ENCODE measurements at regions not wholly inside any gene's neighbourhood (a gene's known extent, or its start where the extent isn't known, plus 50 kb on each side); places are given as distances from the start of the nearest gene placed in this dataset.

GRCh38 chr5:15243301-15244020, 256.5 kb upstream of the FBXL7 start:
- TF ChIP-seq, protein P1, sequence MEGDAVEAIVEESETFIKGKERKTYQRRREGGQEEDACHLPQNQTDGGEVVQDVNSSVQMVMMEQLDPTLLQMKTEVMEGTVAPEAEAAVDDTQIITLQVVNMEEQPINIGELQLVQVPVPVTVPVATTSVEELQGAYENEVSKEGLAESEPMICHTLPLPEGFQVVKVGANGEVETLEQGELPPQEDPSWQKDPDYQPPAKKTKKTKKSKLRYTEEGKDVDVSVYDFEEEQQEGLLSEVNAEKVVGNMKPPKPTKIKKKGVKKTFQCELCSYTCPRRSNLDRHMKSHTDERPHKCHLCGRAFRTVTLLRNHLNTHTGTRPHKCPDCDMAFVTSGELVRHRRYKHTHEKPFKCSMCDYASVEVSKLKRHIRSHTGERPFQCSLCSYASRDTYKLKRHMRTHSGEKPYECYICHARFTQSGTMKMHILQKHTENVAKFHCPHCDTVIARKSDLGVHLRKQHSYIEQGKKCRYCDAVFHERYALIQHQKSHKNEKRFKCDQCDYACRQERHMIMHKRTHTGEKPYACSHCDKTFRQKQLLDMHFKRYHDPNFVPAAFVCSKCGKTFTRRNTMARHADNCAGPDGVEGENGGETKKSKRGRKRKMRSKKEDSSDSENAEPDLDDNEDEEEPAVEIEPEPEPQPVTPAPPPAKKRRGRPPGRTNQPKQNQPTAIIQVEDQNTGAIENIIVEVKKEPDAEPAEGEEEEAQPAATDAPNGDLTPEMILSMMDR (IDR thresholded peaks at IDR 0.05; ENCODE audit: low read depth, low read length, missing control alignments): no peak
- DNase-seq (ENCODE audit: low read depth): no peak
- H3K4me3 ChIP-seq (ENCODE audit: low read depth, low read length): no peak overlapping the region
- in situ Hi-C loops (cut with HindIII; ENCODE audit: low sequenced_read_pairs): no loop called here

- no peak for DNase-seq (ENCODE audit: low read depth)
- in situ Hi-C loops (cut with HindIII; ENCODE audit: low sequenced_read_pairs): no loop called here
- H3K4me3 ChIP-seq (ENCODE audit: low read depth, low read length): no peak overlapping the region
- TF ChIP-seq, protein P1 (IDR thresholded peaks at IDR 0.05; ENCODE audit: low read depth, low read length, missing control alignments): no peak
Measured at GRCh38 chr5:15241216-15241821, 258.7 kb upstream of the FBXL7 start.

GRCh38 chr5:15238006-15238405, 262.0 kb upstream of the FBXL7 start:
- no peak for DNase-seq (ENCODE audit: low read depth)
- TF ChIP-seq, protein P1 (IDR thresholded peaks at IDR 0.05; ENCODE audit: low read depth, low read length, missing control alignments): no peak
- no peak overlapping the region for H3K4me3 ChIP-seq (ENCODE audit: low read depth, low read length)
- in situ Hi-C loops (cut with HindIII; ENCODE audit: low sequenced_read_pairs): no loop called here

GRCh38 chr5:15236911-15237508, 263.0 kb upstream of the FBXL7 start:
- no peak overlapping the region for H3K4me3 ChIP-seq (ENCODE audit: low read depth, low read length)
- no peak for DNase-seq (ENCODE audit: low read depth)
- in situ Hi-C loops (cut with HindIII; ENCODE audit: low sequenced_read_pairs): no loop called here
- TF ChIP-seq, protein P1 (IDR thresholded peaks at IDR 0.05; ENCODE audit: low read depth, low read length, missing control alignments): no peak

DNA sequence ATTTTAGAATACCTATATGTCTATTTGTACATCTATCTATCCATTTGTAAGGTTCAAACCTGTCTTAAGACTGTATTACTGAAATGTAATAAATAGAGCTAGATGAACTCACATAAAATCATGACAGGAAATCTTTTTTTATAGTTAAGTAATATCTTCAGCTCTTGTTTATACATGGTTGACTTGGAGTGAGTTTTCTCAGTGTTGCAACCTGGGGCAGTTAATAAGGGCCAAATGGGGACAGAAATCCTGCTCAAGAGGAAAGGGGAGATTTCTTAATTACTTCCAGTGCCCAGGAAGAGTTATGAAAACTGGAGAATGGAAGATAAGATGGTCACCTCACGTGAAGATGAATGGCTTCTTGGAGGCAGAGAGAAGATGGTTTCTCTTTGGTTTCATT, 265.1 kb upstream of the FBXL7 start:
- TF ChIP-seq, protein P1 (IDR thresholded peaks at IDR 0.05; ENCODE audit: low read depth, low read length, missing control alignments): no peak
- in situ Hi-C loops (cut with HindIII; ENCODE audit: low sequenced_read_pairs): no loop called here
- no peak overlapping the region for H3K4me3 ChIP-seq (ENCODE audit: low read depth, low read length)
- no peak for DNase-seq (ENCODE audit: low read depth)

DNA sequence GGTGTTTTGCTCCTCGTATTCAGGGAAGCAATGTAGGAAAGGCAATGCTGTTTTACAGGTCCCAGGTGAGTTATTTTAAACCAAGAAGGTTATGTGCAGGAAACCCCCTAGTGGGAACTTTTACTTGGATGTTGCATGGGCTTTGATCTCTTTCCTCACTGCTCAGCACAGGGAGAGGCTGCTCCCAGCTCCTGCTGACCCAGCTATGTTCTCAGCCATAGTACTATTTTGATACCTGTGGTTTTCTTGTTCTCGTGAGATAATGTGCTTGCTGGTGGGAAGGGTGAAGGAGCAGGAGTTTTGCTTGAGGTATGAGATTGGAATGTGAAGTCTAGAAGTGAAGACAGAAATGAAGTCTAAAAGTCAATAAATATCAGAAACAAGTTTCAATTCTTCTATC, 265.6 kb upstream of the FBXL7 start:
- TF ChIP-seq, protein P1 (IDR thresholded peaks at IDR 0.05; ENCODE audit: low read depth, low read length, missing control alignments): no peak
- DNase-seq (ENCODE audit: low read depth): no peak
- H3K4me3 ChIP-seq (ENCODE audit: low read depth, low read length): no peak overlapping the region
- in situ Hi-C loops (cut with HindIII; ENCODE audit: low sequenced_read_pairs): no loop called here
